Stimulated activated CD4-positive, alpha-beta T cell treated with anti-CD3 and anti-CD28 coated beads, TNF-alpha, amount 100 ng/mL, for 24 hours (primary cell): ENCODE measurements at regions not wholly inside any gene's neighbourhood (a gene's known extent, or its start where the extent isn't known, plus 50 kb on each side); places are given as distances from the start of the nearest gene placed in this dataset.
"Not testable (repeated sequence)": the region's sequence is repeated elsewhere in the genome, so short reads cannot be mapped to it uniquely, and the experiment has no call there.

Source experiments
- DNase-seq, 3 experiments: peaks; one replicate each; pipeline ENCODE4 v3.0.0-alpha.2; 2020; ENCODE audit warnings: low read depth in 3 of 3

GRCh38 chr3:24545887-24546286, 51.2 kb upstream of the THRB start:
- DNase-seq = no peak

GRCh38 chr3:24548278-24548677, 53.6 kb upstream of the THRB start:
- DNase-seq = no peak

GRCh38 chr3:24550588-24550987, 55.9 kb upstream of the THRB start:
- no peak for DNase-seq

- DNase-seq = no peak
Measured at GRCh38 chr3:24551626-24552025, 57.0 kb upstream of the THRB start.

- DNase-seq = no peak
Measured at GRCh38 chr3:24562895-24563294, 68.2 kb upstream of the THRB start.

GRCh38 chr3:24565053-24565452, 70.4 kb upstream of the THRB start:
- DNase-seq = no peak

- no peak for DNase-seq
Measured at GRCh38 chr3:24565656-24566055, 71.0 kb upstream of the THRB start.

- no peak for DNase-seq
Measured at GRCh38 chr3:24566927-24567326, 72.3 kb upstream of the THRB start.

- DNase-seq = not testable (repeated sequence)
Measured at GRCh38 chr3:24572409-24572808, 77.8 kb upstream of the THRB start.

- DNase-seq = no peak
Measured at GRCh38 chr3:24573576-24573975, 78.9 kb upstream of the THRB start.

- DNase-seq = no peak
Measured at GRCh38 chr3:24578324-24578723, 83.7 kb upstream of the THRB start.

- no peak for DNase-seq
Measured at GRCh38 chr3:24578951-24579421, 84.3 kb upstream of the THRB start.

- no peak for DNase-seq
Measured at GRCh38 chr3:24582431-24583403, 88.1 kb upstream of the THRB start.

- DNase-seq = no peak
Measured at GRCh38 chr3:24586920-24587319, 92.3 kb upstream of the THRB start.

- DNase-seq = no peak
Measured at GRCh38 chr3:24588629-24589512, 94.2 kb upstream of the THRB start.

- no peak for DNase-seq
Measured at GRCh38 chr3:24589513-24589851, 94.8 kb upstream of the THRB start.

- no peak for DNase-seq
Measured at GRCh38 chr3:24589931-24590880, 95.6 kb upstream of the THRB start.

GRCh38 chr3:24591191-24591590, 96.5 kb upstream of the THRB start:
- DNase-seq = no peak

- DNase-seq = no peak
Measured at GRCh38 chr3:24591661-24592555, 97.3 kb upstream of the THRB start.

GRCh38 chr3:24594161-24594560, 99.5 kb upstream of the THRB start:
- DNase-seq = no peak
